A549 (cell line): ENCODE measurements at regions not wholly inside any gene's neighbourhood (a gene's known extent, or its start where the extent isn't known, plus 50 kb on each side); places are given as distances from the start of the nearest gene placed in this dataset.

Source experiments
- CTCF ChIP-seq: fragments of >200 bp; sonication (Bioruptor Twin); formaldehyde crosslinking; IDR thresholded peaks from 3 replicates; pipeline ENCODE4 v1.5.1; 2016
- TF ChIP-seq, protein P1 (sequence below): fragments of 150-350 bp; IDR thresholded peaks from 2 replicates; pipeline ENCODE4 v1.6.1; 2014; ENCODE audit warnings: low read depth, mild to moderate bottlenecking, low read length

GRCh38 chr6:55011034-55011433 lies 163.3 kb upstream of the HCRTR2 start:
- TF ChIP-seq, protein P1, sequence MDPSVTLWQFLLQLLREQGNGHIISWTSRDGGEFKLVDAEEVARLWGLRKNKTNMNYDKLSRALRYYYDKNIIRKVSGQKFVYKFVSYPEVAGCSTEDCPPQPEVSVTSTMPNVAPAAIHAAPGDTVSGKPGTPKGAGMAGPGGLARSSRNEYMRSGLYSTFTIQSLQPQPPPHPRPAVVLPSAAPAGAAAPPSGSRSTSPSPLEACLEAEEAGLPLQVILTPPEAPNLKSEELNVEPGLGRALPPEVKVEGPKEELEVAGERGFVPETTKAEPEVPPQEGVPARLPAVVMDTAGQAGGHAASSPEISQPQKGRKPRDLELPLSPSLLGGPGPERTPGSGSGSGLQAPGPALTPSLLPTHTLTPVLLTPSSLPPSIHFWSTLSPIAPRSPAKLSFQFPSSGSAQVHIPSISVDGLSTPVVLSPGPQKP: no peak
- no peak for TF ChIP-seq CTCF
